H54 (cell line): ENCODE measurements at regions not wholly inside any gene's neighbourhood (a gene's known extent, or its start where the extent isn't known, plus 50 kb on each side); places are given as distances from the start of the nearest gene placed in this dataset.

ENCODE experiments used
- DNase-seq: peaks from one replicate; pipeline ENCODE4 v3.0.0; 2011; ENCODE audit warnings: low spot score, mixed read lengths; ENCODE audit not compliant: insufficient read length
- FAIRE-seq: peaks from 3 replicates; lab custom pipeline; 2011; peaks lifted over from hg19 to GRCh38; lab: Jason Lieb, UNC
- POLR2A ChIP-seq: IDR thresholded peaks from 2 replicates; pipeline ENCODE4 v1.6.1; 2011; ENCODE audit warnings: low read depth, mild to moderate bottlenecking, low read length

GRCh38 chr5:35297755-35298154, 67.5 kb upstream of the PRLR start:
- DNase-seq (no peak), FAIRE-seq (no peak)
- no peak for TF ChIP-seq POLR2A

GRCh38 chr5:35294976-35295375, 64.7 kb upstream of the PRLR start:
- TF ChIP-seq POLR2A = no peak
- FAIRE-seq (no peak), DNase-seq (no peak)

GRCh38 chr5:35294017-35294416, 63.7 kb upstream of the PRLR start:
- no peak for DNase-seq
- TF ChIP-seq POLR2A = no peak
- FAIRE-seq = no peak

GRCh38 chr5:35285435-35285834, 55.1 kb upstream of the PRLR start:
- no peak for DNase-seq
- FAIRE-seq = no peak
- no peak for TF ChIP-seq POLR2A

GRCh38 chr5:35285011-35285410, 54.7 kb upstream of the PRLR start:
- no peak for DNase-seq
- no peak for FAIRE-seq
- no peak for TF ChIP-seq POLR2A

GRCh38 chr5:35284364-35284763, 54.1 kb upstream of the PRLR start:
- TF ChIP-seq POLR2A = no peak
- no peak for FAIRE-seq
- DNase-seq = no peak

GRCh38 chr5:35282810-35283209, 52.5 kb upstream of the PRLR start:
- FAIRE-seq = no peak
- no peak for DNase-seq
- no peak for TF ChIP-seq POLR2A

- FAIRE-seq (no peak), DNase-seq (no peak)
- TF ChIP-seq POLR2A = no peak
Observed at GRCh38 chr5:35281613-35282012, 51.3 kb upstream of the PRLR start.
